Heart right ventricle (tissue), 16 donors: ENCODE measurements at regions not wholly inside any gene's neighbourhood (a gene's known extent, or its start where the extent isn't known, plus 50 kb on each side); places are given as distances from the start of the nearest gene placed in this dataset.

Experiments
- ATAC-seq, 8 donors: fragments of 200-7000 bp; cut with Tn5 transposase; one replicate each; pipeline ENCODE4 v1.9.1; 2020; ENCODE audit warnings: mild to moderate bottlenecking in 8 of 8, moderate library complexity in 8 of 8, moderate number of reproducible peaks in 1 of 8
- DNase-seq, 2 donors: peaks; one replicate each; pipeline ENCODE4 v3.0.0-alpha.2; 2020
- H3K27ac ChIP-seq, 10 donors: fragments of 200-600 bp; sonication (generic) in 2 of 10; one replicate each; pipeline versions ENCODE4 v1.5.0 to v1.8.0; 2020 to 2022; ENCODE audit warnings: mild to moderate bottlenecking in 3 of 10
- H3K27me3 ChIP-seq, 7 donors: fragments of 200-600 bp; one replicate each; pipeline ENCODE4 v1.8.0; 2021 to 2022; ENCODE audit warnings: mild to moderate bottlenecking in 2 of 7
- H3K36me3 ChIP-seq, 9 donors: fragments of 200-600 bp; sonication (generic) in 1 of 9; one replicate each; pipeline versions ENCODE4 v1.5.0 to v1.8.0; 2020 to 2022; ENCODE audit warnings: mild to moderate bottlenecking in 2 of 9
- H3K4me1 ChIP-seq, 9 donors: fragments of 200-600 bp; sonication (generic) in 1 of 9; one replicate each; pipeline versions ENCODE4 v1.5.0 to v1.8.0; 2020 to 2022; ENCODE audit warnings: mild to moderate bottlenecking in 4 of 9
- H3K4me3 ChIP-seq, 10 donors: fragments of 200-600 bp; sonication (generic) in 2 of 10; one replicate each; pipeline versions ENCODE4 v1.5.0 to v1.8.0; 2020 to 2022; ENCODE audit warnings: mild to moderate bottlenecking in 7 of 10, moderate library complexity in 2 of 10
- H3K9me3 ChIP-seq, 11 donors: fragments of 200-600 bp in 10 of 11; sonication (generic) in 2 of 11; one replicate each; pipeline versions ENCODE4 v1.5.0 to v1.8.0; 2013 to 2022; ENCODE audit warnings: mild to moderate bottlenecking in 2 of 11, control low read depth in 1 of 11, moderate library complexity in 1 of 11
- WGBS, 2 donors: extraction: QIAGEN DNeasy Blood & Tissue Kit; methylation state at CpG; one replicate each; pipeline ENCODE4 v1.1.7; 2013; ENCODE audit warnings: inconsistent platforms in 1 of 2; 5-methylcytosine and 5-hydroxymethylcytosine counted together
- intact Hi-C, 10 donors: fragments of 100-400 bp; cut with DNase I; formaldehyde crosslinking; loops; one replicate each; pipeline versions ENCODE4 v1.11.1 to v1.14.2; 2022
- TF ChIP-seq, protein P1 (sequence below), 9 donors: fragments of 200-600 bp; sonication (generic) in 2 of 9; IDR thresholded peaks; one replicate each; pipeline versions ENCODE4 v1.5.0 to v1.8.0; 2021 to 2022; ENCODE audit warnings: antibody characterized with exemption in 9 of 9, mild to moderate bottlenecking in 5 of 9, moderate library complexity in 1 of 9
- donor health status: Arrhythmogenic right ventricular cardiomyopathy.
- donor health status: ischemic (EF 13 %, LVEDD 7.1; RV severe dilation, severe dysfunction).
- donor health status: healthy with polysubstance abuse.
- donor health status: DM: no; HTN: yes; CAD: no.
- donor health status: DM: no; HTN: no; CAD: no.
- donor health status: ischemic (EF 25% LVEDD 6.9; RV normal size, moderate dysfunction).
- donor health status: ischemic (EF 25% LVEDD 5.7; RV mildly dilated, moderate dysfunction).
- donor health status: healthy.
- donor health status: DM: yes; HTN: yes; CAD: no.
- donor health status: Ischemic cardiomyopathy.
- donor health status: ischemic (EF 35%, LVEDD 5.7; RV mildly dilated, moderate dysfunction).
- donor health status: nonischemic (EF 11% LVEDD 7.7; RV severe dilation, severe dysfunction).
- donor health status: DM: yes; HTN: yes; CAD: no.
- donor health status: PGD.
- donor health status: ischemic (EF 29% LVEDD 5.4; RV normal size, mild dysfunction).
- donor health status: nonischemic (EF 23%, LVEDD 6.1; RV moderate dilation, normal function).

DNA sequence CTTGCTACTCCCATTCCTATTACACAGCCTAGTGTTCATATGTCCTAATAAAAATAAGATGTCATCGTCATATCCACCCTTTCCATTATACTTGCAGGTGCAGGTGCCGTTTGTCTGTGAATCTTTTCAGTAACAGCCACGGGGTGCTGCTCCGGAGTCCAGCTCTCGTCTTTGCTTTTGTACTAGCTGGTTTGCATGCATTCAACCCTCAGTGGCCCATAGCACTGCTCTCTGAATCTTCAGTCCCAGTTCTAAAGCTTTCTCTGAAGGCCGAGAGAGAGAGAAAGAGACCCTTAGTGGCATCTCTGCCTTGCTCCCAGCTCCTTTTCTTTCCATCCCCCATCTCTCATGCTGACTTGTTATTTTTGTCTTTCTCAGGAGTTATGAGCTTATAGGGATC, 468.5 kb downstream of the TMEM232 start:
- Histone ChIP-seq H3K36me3 (no peaks in the 10 kb centered on the region), H3K27me3 (no peaks in the 10 kb centered on the region), H3K4me3 (no peak overlapping the region), H3K4me1 (no peaks in the 10 kb centered on the region), H3K27ac (no peak overlapping the region), H3K9me3 (no peaks in the 10 kb centered on the region)
- WGBS, 2 donors, result 83 to 89% methylated on average over 6 of the region's 6 CpGs
- ATAC-seq (no peak), DNase-seq (no peak)
- intact Hi-C loops, result no loop called here
- TF ChIP-seq, protein P1, sequence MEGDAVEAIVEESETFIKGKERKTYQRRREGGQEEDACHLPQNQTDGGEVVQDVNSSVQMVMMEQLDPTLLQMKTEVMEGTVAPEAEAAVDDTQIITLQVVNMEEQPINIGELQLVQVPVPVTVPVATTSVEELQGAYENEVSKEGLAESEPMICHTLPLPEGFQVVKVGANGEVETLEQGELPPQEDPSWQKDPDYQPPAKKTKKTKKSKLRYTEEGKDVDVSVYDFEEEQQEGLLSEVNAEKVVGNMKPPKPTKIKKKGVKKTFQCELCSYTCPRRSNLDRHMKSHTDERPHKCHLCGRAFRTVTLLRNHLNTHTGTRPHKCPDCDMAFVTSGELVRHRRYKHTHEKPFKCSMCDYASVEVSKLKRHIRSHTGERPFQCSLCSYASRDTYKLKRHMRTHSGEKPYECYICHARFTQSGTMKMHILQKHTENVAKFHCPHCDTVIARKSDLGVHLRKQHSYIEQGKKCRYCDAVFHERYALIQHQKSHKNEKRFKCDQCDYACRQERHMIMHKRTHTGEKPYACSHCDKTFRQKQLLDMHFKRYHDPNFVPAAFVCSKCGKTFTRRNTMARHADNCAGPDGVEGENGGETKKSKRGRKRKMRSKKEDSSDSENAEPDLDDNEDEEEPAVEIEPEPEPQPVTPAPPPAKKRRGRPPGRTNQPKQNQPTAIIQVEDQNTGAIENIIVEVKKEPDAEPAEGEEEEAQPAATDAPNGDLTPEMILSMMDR (IDR thresholded peaks at IDR 0.05), result no peak

DNA sequence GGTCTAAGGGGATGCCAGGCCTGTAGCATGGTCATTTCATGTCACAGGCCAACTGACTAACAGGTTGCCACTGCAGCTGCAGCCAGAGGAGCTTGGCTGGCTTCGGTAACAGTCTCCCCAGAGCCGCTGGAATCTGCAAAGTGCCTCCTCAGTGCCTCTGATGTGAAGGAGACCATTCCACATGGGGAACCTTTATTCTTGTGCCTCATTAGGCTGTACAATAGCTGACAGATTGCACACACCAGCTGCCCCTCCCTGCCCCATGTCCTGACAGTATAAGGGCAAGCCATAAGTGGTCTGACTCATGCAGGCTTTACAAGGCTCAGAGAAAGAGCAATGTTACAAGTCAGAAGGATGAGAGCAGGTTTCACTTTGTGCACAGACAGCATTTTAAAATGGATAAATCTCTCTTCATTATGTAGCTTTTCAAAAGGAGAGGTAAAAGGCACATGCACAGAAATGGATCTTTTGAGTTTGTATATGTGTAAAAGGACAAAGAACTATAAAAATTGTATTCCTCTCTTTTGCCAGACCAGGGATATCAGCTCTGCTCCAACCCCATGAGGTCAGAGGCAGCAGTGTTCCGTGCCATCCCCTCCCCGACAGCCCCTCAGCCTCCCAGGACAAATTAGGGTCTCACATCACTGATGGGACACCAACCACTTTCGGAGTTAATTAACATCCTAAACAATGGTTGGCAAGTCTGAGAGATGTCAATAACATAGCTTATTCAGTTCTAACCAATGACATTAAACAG, 467.8 kb downstream of the TMEM232 start:
- Histone ChIP-seq H3K9me3 (peaks cover 0 to 1% (median 0%) of the 10 kb centered on the region in 11 donors), H3K4me1 (no peaks in the 10 kb centered on the region), H3K27ac (no peak overlapping the region), H3K4me3 (no peak overlapping the region), H3K36me3 (no peaks in the 10 kb centered on the region), H3K27me3 (no peaks in the 10 kb centered on the region)
- ATAC-seq, result peak in 4 of 8 donors; percentile 29 to 69 (median 54)
- 67 to 73% methylated on average over 5 of the region's 5 CpGs for WGBS, 2 donors
- no peak for DNase-seq
- intact Hi-C loops, result no loop called here
- TF ChIP-seq, protein P1 (IDR thresholded peaks at IDR 0.05), result no peak

DNA sequence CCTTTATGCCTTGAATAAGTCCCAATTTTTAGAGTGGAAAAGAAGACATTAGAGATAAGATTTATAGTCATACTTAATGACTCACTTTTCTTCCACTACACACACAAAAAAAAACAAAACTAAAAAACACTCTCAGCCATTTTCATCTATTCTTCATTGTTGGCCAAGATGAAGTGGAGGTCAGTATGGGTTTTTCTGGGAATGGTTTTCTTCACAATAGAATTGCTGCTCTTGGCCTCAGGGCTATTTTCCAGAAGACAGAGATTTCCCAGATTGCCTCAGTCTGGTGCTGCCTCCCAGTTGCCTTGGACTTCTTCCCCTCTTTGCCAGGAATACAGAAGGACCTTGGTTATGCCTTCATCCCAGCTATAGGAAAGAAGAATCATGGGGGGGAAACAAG, 463.7 kb downstream of the TMEM232 start:
- H3K36me3 ChIP-seq, result no peaks in the 10 kb centered on the region
- H3K4me1 ChIP-seq, result peaks cover 0 to 7% (median 0%) of the 10 kb centered on the region in 9 donors
- H3K9me3 ChIP-seq, result peaks cover 0 to 4% (median 0%) of the 10 kb centered on the region in 11 donors
- no peaks in the 10 kb centered on the region for H3K27me3 ChIP-seq
- no peak overlapping the region for H3K4me3 ChIP-seq
- TF ChIP-seq, protein P1 (IDR thresholded peaks at IDR 0.05), result no peak
- H3K27ac ChIP-seq, result no peak overlapping the region
- DNase-seq, result no peak
- intact Hi-C loops, result no loop called here
- no peak for ATAC-seq

DNA sequence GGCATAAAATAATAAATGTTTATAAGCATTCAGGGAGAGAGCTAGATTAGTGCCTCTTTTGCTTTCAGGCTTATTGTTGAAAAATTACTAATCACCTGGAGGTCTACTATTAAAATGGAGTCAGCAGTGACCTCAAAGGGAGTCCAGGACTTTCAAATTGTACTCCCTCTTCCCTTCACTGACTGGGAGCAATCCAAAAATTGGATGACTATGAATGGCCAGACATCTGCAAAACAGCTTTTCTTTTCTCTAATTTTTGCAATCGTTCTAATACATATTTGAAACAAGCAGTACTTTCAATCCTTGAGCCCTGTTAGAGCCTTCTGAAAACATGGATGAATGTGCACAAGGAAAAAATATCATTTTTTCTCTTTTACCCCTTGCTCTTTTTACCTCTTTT, 461.8 kb downstream of the TMEM232 start:
- DNase-seq (no peak), ATAC-seq (peak in 1 of 8 donors; percentile 49)
- no peaks in the 10 kb centered on the region for H3K27me3 ChIP-seq
- no peak overlapping the region for H3K27ac ChIP-seq
- WGBS, 2 donors, result 42 to 55% methylated on average over 1 of the region's 1 CpG
- intact Hi-C loops, result no loop called here
- TF ChIP-seq, protein P1 (IDR thresholded peaks at IDR 0.05), result no peak
- peaks cover 0 to 7% (median 0%) of the 10 kb centered on the region in 9 donors for H3K4me1 ChIP-seq
- no peak overlapping the region for H3K4me3 ChIP-seq
- no peaks in the 10 kb centered on the region for H3K36me3 ChIP-seq
- peaks cover 0 to 4% (median 0%) of the 10 kb centered on the region in 11 donors for H3K9me3 ChIP-seq
